OCI-LY3 (cell line): ENCODE measurements at regions not wholly inside any gene's neighbourhood (a gene's known extent, or its start where the extent isn't known, plus 50 kb on each side); places are given as distances from the start of the nearest gene placed in this dataset.
"Not testable (repeated sequence)": the region's sequence is repeated elsewhere in the genome, so short reads cannot be mapped to it uniquely, and the experiment has no call there.

Source experiments
- H2AFZ ChIP-seq: fragments of 200-600, 300-600 bp; shearing (Covaris generic); 2 replicates; pipeline ENCODE4 v1.6.0; 2014; ENCODE audit warnings: antibody characterized with exemption, low read depth, low read length
- H3K27ac ChIP-seq: fragments of 200-600, 300-600 bp; sonication (generic); 2 replicates; pipeline ENCODE4 v1.5.1; 2014; ENCODE audit warnings: mild to moderate bottlenecking, low read length, moderate library complexity, mixed read lengths
- H3K27me3 ChIP-seq: fragments of 200-600, 300-600 bp; sonication (generic); 2 replicates; pipeline ENCODE4 v1.6.1; 2014; ENCODE audit warnings: low read depth, low read length, mixed read lengths
- H3K36me3 ChIP-seq: fragments of 200-600, 300-600 bp; sonication (generic); replicated peaks from 2 replicates; pipeline ENCODE3; 2014; ENCODE audit warnings: low read depth, low read length, mixed read lengths
- H3K4me1 ChIP-seq: fragments of 300-600, 200-600 bp; sonication (generic); 2 replicates; pipeline ENCODE4 v1.6.1; 2014; ENCODE audit warnings: low read length, mixed read lengths
- H3K4me2 ChIP-seq: fragments of 200-600, 300-600 bp; sonication (generic); 2 replicates; pipeline ENCODE4 v1.6.1; 2014; ENCODE audit warnings: low read length, mixed read lengths
- H3K4me3 ChIP-seq: fragments of 300-600, 200-600 bp; sonication (generic); 2 replicates; pipeline ENCODE4 v1.5.1; 2014; ENCODE audit warnings: antibody characterized with exemption, mild to moderate bottlenecking, low read length, moderate library complexity
- H3K79me2 ChIP-seq: fragments of 300-600, 200-600 bp; shearing (Covaris generic); 2 replicates; pipeline ENCODE4 v1.6.1; 2014; ENCODE audit warnings: mild to moderate bottlenecking, low read length, mixed read lengths
- H3K9ac ChIP-seq: fragments of 300-600, 200-600 bp; shearing (Covaris generic); 2 replicates; pipeline ENCODE4 v1.6.0; 2014; ENCODE audit warnings: mild to moderate bottlenecking, low read length, moderate library complexity
- H3K9me3 ChIP-seq: fragments of 200-600, 300-600 bp; shearing (Covaris generic); 2 replicates; pipeline ENCODE4 v1.6.1; 2014; ENCODE audit warnings: low read length, mixed read lengths; ENCODE audit not compliant: insufficient read depth
- H4K20me1 ChIP-seq: fragments of 200-600, 300-600 bp; sonication (generic); 2 replicates; pipeline ENCODE4 v1.6.1; 2016; ENCODE audit warnings: low read length, mixed read lengths; ENCODE audit not compliant: insufficient read depth
- CTCF ChIP-seq: fragments of 200-600, 300-600 bp; sonication (generic); IDR thresholded peaks from 2 replicates; pipeline ENCODE4 v1.5.1; 2014; ENCODE audit warnings: antibody characterized with exemption, low read length, low read depth
- EZH2phosphoT487 ChIP-seq: fragments of 200-600 bp; shearing (Covaris generic); IDR thresholded peaks from 2 replicates; pipeline ENCODE4 v1.6.1; 2018; ENCODE audit warnings: antibody characterized with exemption, mixed run types, low read depth

- no peak overlapping the region for H2AFZ ChIP-seq
- no peak for TF ChIP-seq EZH2phosphoT487
- no peak for TF ChIP-seq CTCF
Measured at GRCh38 chr3:163175970-163176369, 1679.4 kb downstream of the OTOL1 start.

GRCh38 chr3:163172513-163172912, 1675.9 kb downstream of the OTOL1 start:
- not testable (repeated sequence) for H3K9me3 ChIP-seq, H2AFZ ChIP-seq, H3K9ac ChIP-seq, H4K20me1 ChIP-seq, H3K79me2 ChIP-seq, H3K4me1 ChIP-seq, H3K4me3 ChIP-seq, H3K4me2 ChIP-seq, H3K36me3 ChIP-seq, H3K27me3 ChIP-seq, H3K27ac ChIP-seq

More at GRCh38 chr3:163175970-163176369, 1679.4 kb downstream of the OTOL1 start:
- Histone ChIP-seq H3K27me3 (no peaks in the 10 kb centered on the region), H3K79me2 (no peaks in the 10 kb centered on the region), H3K4me2 (no peak overlapping the region), H3K4me1 (no peaks in the 10 kb centered on the region), H3K4me3 (no peak overlapping the region), H4K20me1 (no peaks in the 10 kb centered on the region), H3K27ac (no peak overlapping the region), H3K36me3 (no peaks in the 10 kb centered on the region), H3K9me3 (no peaks in the 10 kb centered on the region), H3K9ac (no peak overlapping the region)

- Histone ChIP-seq H3K27ac (no peak overlapping the region), H4K20me1 (no peaks in the 10 kb centered on the region), H3K79me2 (no peaks in the 10 kb centered on the region), H3K9ac (no peak overlapping the region), H3K27me3 (no peaks in the 10 kb centered on the region), H2AFZ (no peak overlapping the region), H3K4me3 (no peak overlapping the region), H3K36me3 (no peaks in the 10 kb centered on the region), H3K4me2 (no peak overlapping the region), H3K4me1 (no peaks in the 10 kb centered on the region), H3K9me3 (no peaks in the 10 kb centered on the region; the same call in 1 of the 2 replicates)
- TF ChIP-seq EZH2phosphoT487 (no peak), CTCF (no peak)
Measured at GRCh38 chr3:163166197-163166596, 1669.6 kb downstream of the OTOL1 start.

GRCh38 chr3:163159306-163159705, 1662.7 kb downstream of the OTOL1 start:
- H3K79me2 ChIP-seq: no peaks in the 10 kb centered on the region
- TF ChIP-seq EZH2phosphoT487: no peak
- TF ChIP-seq CTCF: no peak

GRCh38 chr3:163139600-163139999, 1643.0 kb downstream of the OTOL1 start:
- H3K4me2 ChIP-seq: no peak overlapping the region
- H3K4me3 ChIP-seq: no peak overlapping the region
- no peaks in the 10 kb centered on the region for H3K79me2 ChIP-seq
- no peak for TF ChIP-seq EZH2phosphoT487
- TF ChIP-seq CTCF: no peak
- no peak overlapping the region for H3K9ac ChIP-seq
- no peaks in the 10 kb centered on the region for H4K20me1 ChIP-seq
- H3K4me1 ChIP-seq: no peaks in the 10 kb centered on the region
- H3K36me3 ChIP-seq: no peaks in the 10 kb centered on the region
- no peak overlapping the region for H3K27ac ChIP-seq
- no peaks in the 10 kb centered on the region for H3K27me3 ChIP-seq
- no peaks in the 10 kb centered on the region for H3K9me3 ChIP-seq
- no peak overlapping the region for H2AFZ ChIP-seq

More at GRCh38 chr3:163159306-163159705, 1662.7 kb downstream of the OTOL1 start:
- Histone ChIP-seq H3K36me3 (no peaks in the 10 kb centered on the region), H3K27me3 (no peaks in the 10 kb centered on the region), H3K27ac (no peak overlapping the region), H3K4me2 (no peak overlapping the region), H4K20me1 (no peaks in the 10 kb centered on the region), H2AFZ (no peak overlapping the region), H3K9me3 (no peaks in the 10 kb centered on the region), H3K4me1 (no peaks in the 10 kb centered on the region), H3K4me3 (no peak overlapping the region), H3K9ac (no peak overlapping the region)
